ENCODE measurements at regions not wholly inside any gene's neighbourhood (a gene's known extent, or its start where the extent isn't known, plus 50 kb on each side); places are given as distances from the start of the nearest gene placed in this dataset.
"Not testable (repeated sequence)": the region's sequence is repeated elsewhere in the genome, so short reads cannot be mapped to it uniquely, and the experiment has no call there.

DNA sequence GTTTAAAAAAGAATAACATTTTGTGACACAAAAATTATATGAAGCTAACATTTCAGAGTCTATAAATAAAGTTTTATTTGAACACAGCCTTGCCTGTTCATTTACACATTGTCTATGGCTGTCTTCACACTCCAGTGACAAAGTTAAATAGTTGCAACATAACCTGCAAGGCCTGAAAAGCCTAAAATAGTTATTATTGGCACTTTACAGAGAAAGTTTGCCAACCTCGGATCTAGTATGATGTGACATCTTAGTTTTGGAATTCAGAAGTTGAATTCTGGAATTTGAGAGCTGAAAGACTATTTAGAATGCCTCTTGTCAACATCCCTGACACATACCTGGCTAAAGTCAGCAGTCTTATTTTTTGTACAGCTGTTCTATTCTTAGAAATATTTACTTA lies 68.3 kb downstream of the DYRK2 start:
- no peak for DNase-seq

DNA sequence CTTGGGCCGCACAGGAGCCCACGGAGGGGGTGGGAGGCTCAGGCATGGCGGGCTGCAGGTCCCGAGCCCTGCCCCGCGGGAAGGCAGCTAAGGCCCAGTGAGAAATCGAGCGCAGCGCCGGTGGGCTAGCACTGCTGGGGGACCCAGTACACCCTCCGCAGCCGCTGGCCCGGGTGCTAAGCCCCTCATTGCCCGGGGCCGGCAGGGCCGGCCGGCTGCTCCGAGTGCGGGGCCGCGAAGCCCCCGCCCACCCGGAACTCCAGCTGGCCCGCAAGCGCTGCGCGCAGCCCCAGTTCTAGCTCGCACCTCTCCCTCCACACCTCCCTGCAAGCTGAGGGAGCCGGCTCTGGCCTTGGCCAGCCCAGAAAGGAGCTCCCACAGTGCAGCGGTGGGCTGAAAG lies 70.8 kb downstream of the DYRK2 start:
- DNase-seq, result not testable (repeated sequence)

DNA sequence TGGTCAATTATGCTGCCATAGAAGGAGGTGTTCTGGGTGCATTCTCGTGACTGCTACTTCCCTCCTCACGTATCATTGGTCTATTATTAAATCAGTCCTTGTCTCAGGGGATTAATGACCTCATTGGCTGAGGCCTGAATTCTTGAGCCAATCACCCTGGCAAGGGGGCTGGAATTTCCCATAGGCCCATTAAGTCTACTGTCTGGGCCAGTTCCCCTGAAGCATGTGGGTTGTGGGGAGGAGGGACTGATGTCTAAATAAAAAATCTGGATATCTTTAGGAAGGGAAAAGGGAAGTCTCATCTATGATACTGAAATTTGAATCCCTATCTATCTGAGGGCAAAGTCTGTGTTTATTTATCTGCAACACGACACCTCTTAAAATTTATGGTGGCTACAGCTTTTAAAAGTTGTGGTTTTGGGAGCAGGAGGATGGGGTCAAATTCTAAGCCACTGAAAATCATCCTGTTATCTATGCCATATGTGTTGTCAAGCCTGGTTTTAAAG lies 71.9 kb downstream of the DYRK2 start:
- no peak for DNase-seq

DNA sequence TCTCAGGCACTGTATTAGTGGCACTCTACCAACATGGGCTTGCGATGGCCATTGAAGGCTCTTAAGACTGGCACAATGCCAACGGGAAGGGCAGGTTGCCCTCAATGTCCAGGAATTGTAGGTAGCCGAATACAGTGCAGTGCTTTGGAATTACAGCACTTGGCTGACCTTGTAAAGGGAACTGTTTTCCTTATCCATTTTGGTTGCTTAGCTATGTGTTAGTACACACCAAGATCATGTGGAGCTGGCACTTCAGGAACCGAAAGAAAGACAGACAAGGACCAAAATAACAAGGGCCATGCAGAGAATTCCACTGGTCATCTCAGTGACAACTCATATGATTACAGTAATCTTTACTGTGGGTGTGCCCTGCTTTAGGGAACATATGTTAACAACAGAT lies 72.7 kb downstream of the DYRK2 start:
- no peak for DNase-seq

DNA sequence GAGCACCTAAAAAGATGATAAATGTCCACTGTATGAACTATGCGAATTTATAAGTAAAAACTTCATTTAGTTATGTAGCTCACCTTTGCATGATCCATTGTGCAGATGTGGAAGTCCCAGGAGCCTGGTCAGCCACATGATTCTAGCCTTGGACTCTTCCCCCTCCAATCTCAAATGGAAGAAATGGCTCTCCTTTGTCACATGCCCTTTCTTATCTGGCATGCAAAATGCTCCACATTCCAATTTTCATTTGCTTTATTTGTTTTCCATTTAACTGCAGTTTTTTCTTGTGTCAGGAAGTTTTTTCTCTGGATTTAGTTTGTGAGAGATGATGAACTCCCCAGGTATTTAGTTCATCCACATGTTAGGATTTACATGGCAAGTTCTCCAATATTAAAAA lies 73.8 kb downstream of the DYRK2 start:
- no peak for DNase-seq

DNA sequence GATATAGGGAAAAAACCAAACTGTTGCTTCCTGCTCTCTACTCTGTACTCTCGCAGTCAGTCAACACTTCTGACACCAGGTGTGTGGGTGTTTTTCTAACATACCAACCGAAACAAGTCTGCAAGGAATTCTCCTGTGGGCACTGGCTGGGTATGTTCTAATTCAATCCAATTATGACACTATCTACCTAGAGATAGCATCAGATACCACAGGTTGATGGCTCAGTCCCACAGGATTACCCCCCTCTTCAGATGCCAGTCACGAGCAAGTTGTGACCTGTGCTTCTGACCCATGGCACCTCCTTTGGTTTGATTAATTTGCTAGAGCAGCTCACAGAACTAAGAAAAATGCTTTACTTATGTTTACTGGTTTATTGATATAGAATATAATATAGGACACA lies 78.3 kb downstream of the DYRK2 start:
- DNase-seq, result no peak

DNA sequence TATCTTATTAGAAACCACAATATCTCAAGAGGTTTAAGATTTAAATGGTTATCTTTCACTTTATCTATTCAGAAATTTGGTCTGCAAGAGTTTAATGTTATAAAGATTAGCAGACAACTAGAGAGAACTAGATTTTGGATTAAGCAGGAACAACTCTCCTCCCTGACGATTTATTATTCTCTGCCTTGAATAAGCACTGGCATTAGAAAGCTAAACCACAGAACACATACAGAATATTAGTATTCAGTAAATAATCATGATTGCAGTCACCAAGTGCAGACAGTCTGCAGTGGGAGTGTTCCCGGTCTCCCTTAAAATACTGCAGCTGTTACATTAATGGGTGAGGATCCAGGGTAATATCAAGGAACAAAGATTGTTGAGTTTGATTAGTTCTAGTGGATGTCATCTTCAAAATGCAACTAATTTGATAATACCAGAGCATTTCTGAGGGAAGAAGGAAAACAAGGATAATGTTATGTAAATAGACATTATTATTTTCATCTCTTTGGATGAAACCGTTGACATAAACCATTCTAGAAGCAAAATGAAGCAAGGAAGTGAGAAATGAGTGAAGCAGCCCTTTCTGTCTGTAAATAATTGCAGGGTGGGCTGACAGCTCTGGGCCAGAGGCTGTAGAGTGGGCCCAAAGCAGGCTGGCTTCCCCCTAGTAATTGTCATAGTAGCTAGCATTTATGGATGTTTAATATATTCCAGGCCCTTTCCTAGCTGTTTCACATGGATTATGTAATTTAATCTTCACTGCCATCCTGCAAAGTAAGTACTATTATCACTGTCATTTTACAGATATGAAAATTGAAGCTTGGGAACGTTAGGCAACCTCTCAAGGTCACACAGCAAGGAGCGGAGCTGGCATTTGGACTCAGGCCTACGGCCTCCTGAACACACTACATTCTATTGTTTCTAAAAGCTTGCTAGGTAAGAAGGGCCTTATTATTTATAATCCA lies 79.4 kb downstream of the DYRK2 start:
- DNase-seq, result no peak

DNA sequence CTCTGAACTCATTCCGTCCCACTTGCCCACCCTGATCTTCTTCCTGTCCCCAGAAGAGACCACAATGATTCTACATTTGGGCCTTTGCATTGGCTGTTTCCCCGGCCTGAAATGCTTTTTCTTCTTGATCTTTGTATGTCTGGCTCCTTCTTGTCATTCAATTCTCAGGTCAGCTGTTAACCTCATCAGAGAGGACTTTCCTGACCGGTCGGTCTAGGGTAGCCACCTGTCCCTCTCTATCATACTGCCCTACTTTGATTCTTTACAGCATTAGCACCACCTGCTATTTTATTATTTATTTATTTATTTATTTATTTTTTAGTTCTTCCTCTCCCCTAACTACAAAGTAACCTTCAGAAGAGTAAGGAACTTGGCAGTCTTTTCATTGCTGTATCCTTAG lies 84.3 kb downstream of the DYRK2 start:
- no peak for DNase-seq

DNA sequence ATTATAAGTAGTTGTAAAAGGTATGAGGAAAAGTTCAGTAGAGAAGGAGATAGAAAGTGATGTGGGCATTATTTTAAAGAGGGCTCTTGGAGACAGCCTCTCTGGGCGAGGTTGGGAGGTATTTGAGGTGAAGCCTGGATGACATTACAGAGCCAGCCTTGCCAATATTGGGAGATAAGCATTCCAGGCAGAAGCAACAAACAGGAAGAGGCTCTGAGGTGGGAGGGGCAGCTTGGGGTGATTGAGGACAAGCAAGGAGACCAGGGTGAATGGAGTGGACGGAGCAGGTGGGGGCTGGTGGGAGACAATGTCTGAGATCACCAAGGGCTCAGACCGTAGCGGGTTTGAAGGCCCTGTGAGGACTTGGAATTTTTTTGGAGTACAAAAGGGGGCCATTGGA lies 87.3 kb downstream of the DYRK2 start:
- DNase-seq, result no peak

DNA sequence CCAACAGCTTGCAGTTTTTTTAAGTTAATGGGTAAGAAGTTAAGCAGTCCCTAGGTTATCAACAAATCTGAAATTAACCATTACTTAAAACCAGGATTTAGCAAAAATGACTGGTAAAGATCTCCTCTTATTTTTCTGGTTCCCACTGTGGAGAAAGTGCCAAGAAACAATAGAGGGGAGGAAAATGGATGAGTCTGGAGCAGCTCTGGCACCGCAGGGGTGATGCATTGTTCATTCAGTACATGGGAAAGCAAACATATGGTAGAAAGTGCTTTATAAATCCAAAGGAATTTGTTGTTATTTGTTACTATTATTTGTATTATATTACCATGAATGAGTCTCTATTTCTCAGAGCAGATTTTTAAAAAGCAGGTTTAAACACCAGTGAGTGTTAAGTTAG lies 92.2 kb downstream of the DYRK2 start:
- no peak for DNase-seq

DNA sequence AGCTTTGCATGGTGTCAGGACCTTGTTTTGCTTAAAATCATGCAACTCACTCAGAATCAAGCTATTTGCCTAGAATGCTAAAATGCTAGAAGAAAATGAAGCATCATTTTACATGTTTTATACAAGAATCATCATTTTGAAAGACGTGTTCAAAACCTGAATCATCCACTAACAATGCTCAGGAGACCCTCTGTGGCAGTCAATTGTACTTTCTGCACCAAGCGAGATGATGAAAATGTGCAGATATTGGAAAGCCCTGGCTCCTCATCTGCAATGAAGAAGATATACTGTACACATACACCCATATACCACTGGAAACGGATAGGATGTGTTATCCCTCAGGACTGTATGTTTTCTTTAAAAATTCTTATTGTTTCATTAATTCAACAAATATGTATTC lies 92.7 kb downstream of the DYRK2 start:
- DNase-seq, result no peak

DNA sequence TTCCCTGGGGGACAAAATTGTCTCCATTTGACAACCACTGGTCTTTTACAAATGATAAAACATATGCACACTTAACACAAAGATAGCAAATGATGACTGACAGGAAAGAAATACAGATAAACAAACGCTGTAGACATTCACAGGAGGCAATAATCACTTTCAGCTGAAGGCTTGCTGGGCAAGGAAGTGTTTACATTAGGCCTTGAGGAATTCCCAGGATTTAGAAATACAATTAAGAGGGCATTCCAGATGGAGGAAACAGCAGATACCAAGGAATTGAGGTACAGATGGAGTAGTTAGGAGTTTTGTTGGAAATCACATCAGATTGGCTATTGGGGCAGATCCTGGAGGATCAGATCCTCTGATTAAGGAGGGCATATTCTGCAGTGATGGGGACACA lies 93.9 kb downstream of the DYRK2 start:
- no peak for DNase-seq

DNA sequence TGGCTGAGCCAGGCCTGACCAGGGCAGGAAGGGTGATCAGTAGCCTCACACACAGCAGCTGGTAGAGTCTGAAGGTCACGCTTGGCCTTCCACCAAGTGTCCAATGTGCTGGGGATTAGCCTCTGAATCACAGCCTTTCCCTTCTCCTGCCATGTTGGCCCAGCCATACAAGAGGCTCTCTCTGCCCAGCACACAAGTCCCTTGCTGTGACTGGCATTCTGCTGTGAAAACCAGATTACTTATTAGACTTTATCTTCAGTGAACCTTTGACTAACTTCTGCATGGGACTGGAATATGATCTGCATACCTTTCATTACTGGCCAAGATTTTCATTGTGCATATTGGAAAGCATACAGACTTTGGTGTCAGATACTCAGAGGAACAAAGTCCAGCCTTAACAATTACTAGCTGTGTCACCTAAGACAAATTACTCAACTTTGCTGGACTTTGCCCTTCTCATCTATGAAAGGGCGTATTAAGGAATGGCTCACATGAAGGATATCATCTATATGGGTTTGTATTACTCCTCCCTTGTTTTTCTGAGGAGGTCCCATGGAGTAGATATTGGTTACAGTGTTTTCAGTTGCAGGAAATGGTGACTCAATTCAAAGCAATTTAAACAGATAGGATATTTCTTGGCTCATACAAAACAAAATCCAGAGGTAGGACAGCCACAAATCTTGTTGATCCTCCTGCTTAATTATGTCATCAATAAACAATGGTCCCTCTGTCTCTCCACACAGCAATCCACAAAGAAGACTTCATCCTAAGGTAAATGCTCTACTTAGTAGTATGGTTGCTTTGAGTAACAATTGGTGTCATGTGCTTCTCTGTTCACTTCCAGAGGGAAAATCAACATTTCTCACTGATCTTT lies 99.6 kb downstream of the DYRK2 start:
- DNase-seq, result no peak

DNA sequence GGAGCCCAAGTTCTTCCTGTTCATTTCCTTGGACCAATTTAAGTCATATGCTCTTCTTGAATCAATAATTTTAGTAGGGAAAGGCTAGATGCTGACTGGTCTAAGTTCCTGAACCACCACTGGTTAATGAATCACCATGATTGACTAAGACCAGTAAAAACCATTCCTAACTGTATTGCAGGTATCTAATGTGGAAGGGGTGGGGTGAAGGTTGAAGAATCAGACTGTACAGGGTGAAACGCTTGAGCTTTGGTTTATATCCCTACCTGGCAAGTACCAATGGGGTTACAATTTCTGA lies 100.1 kb downstream of the DYRK2 start:
- no peak for DNase-seq

DNA sequence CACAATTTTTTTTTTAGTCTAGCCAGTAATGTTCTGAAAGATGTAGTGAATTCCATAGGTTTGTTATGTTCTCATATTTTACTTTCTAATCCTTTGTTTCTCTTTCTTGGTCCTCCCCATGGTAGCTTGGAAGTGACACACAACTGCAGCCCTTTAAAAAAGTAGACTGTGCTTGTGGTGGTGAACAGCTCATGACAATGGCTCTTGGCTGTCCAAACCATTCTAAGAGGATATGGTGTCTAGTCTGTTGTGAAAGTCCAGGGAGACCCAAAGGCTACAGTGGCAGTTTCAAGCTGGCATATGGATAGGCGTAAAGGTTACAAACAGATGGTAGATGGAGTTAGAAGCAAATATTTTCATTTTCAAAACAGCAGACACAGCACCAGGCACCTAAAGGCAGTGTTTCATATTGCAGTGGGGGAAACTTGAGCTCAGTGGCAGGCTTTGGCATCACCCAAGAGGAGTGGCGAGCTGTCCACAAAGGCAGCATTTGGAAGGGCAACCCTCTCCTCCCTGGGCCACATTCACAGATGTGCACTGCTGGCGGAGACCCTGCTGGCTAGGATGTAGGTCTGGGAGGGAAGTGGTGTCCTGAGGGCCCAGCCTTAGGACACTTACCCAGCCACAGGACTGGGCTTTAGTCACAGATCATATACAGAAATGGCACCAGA lies 102.1 kb downstream of the DYRK2 start:
- no peak for DNase-seq

DNA sequence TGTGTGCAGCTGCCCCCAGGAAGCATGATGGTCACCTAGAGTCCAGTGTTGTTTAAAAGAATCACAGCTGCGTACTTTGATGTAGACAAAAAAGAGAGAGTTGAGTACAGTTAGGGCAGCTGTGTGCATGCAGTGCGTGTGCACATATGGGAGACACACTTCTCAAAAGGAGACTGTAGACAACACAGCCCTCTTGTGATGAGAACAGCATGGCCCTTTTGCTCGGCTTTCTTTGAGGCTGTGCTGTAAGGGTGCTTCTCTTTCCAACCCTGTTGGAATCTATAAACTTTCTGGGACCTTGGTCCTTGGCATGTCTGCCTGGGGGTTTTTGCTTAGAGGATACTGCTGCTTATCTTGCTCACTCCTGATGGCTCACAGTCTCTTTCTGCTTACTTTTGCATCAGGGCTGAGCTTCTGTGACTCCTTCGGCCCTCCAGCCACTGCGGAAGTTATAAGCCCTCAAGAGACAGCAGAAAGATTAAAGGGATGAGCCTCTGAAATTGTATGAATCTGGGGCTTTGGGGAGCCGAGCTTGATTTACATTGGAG lies 102.9 kb downstream of the DYRK2 start:
- no peak for DNase-seq

DNA sequence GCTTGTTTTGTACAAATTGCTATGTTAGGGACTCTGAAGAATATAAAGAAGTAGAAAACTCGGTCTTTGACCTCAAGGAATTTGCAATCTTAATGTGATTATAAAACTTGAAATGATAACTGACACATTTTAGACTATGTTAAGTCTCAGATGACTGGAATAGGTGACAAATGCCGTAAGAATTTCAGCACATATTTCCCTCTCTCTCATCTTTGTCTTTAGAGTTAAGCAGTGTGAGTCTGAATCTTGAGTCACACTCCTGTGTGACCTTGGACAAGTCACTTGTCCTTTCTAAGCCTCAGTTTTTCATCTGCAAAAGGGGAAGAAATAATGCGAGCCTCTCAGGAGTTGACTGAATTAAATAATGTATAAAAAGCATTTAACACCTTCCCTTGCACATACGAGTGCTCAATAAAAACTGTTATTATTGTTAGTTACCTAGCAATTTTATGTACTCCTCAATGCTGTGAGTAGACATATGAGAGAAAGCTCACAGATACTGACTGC lies 103.7 kb downstream of the DYRK2 start:
- DNase-seq, result no peak

DNA sequence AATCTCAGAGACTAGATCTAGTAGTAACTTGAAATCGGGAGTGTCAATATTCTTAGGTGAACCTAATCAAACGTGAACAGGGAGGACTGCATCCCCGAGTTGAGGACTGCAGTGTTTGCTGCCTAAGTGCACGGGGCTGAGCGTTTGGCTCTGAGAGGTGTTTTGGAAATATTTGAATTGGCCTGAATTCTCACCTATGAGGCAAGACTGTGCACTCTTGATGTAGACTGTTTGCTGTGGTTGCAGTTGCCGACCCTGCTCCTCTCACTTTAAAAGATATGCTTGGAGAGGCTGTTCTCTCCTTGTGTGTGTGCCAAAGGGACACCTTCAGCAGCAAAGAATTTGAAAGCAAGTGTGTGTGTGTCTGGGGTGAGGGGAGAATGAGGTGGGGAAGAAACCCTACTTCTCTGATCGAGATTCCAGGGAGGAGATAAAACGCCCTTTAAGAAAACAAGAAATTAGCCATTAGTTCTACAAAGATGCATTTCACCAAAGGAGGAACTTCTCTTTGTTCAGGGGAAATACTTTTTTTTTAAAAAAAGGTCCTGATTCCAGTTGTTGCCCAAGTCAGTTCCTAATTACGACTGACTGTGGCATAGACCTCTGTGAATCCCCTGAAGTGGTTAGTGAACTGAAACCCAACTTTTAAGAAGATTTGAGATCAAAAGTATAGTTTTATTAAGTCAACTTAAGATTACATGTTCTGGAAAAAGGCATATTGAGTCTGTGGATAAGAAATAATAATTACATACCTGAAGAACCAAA lies 106.6 kb downstream of the DYRK2 start:
- DNase-seq, result no peak

DNA sequence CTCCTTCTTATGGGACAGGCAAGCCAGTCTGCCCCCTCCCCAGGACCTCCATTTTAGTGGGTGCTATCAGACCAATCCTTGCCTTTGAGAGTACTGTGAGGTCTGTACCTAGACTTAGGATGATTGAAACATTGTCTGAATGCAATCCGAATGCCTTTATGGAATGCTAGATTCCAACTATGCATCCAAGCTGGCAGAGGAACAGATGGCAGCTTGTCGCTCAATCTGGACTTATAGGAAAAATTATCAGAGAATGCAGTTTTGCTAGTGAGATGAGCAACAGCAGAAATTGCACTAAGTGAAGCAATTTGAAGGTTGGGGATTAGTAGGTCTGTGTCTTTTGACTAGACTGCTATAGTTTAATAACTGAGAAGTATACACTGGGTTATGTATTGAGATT lies 109.1 kb downstream of the DYRK2 start:
- DNase-seq, result no peak

DNA sequence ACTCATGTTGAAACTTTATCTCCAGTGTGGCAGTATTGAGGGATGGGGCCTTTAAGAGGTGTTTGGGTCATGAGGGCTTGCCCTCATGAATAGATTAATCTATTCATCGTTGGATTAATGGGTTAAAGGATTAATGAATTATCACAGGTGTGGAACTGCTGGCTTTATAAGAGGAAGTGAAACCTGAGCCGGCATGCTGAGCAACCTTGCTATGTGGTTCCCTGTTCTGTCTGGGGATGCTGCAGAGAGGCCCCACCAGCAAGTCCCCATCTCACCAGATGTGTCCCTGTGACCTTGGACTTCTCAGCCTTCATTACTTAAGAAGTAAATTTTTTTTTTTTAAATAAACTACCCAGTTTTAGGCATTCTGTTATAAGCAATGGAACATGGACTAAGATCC lies 109.6 kb downstream of the DYRK2 start:
- DNase-seq, result no peak

DNA sequence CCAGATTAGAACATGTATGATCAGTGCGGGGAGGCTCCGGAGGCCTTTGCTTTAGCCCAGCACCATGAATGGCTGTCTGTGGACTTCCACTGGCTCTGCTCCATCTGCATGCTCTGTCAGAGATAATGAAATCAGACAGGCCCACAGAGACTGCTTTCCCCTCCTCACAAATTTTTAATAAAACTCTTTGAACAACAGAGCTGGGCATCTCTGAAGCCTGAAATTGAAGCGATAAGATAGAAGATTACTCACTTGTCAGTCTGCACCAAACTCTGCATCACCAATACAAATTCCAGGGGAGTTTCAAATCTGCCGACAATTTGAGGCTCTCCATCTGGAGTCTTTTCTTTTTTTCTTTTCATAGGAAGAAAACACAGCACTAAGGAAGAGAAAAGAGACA lies 110.0 kb downstream of the DYRK2 start:
- DNase-seq, result no peak

DNA sequence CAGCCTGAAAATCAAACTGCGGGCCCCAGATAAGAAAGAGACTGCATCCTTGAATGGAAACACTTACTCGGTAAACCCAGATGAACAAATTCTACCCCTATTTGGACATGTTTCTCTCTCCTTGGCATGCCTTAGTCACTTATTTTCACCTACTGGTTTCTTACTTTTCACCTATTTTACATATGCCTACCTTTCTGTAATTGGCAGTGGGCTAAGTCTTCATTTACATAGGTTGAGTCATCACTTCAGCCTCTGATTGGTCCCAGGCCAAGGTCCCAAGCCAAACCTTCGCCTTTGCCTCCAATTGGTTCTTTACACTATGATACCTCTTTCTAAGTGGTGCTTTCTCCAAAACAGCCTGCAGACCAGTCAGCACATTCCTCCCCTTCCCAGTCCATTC lies 111.3 kb downstream of the DYRK2 start:
- no peak for DNase-seq

Measured in stimulated activated naive CD4-positive, alpha-beta T cell treated with Interleukin-2 at 50 U/mL for 16 hours (primary cell).